ENCODE measurements at regions not wholly inside any gene's neighbourhood (a gene's known extent, or its start where the extent isn't known, plus 50 kb on each side); places are given as distances from the start of the nearest gene placed in this dataset.
"Not testable (repeated sequence)": the region's sequence is repeated elsewhere in the genome, so short reads cannot be mapped to it uniquely, and the experiment has no call there.

DNA sequence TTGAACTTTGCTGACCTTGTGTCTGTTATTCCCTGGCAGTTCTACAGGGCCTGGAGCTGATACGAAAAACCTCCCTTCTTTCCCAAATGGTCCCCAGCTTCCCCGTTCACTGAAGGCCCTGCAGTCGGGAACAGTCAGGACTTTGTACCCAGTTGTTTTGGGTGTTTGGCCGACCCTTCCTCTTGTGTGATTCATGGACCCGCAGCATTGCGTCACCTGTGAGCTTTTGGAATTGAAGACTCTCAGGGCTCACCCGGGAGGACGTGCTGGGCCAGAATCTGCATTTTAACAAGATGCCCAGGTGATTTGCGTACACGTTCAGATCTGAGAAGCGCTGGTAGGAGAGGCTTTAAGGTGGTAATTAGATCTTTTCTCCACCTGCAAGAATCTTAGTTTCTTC, 220.4 kb downstream of the OTOP1 start:
- not testable (repeated sequence) for TF ChIP-seq POLR2A (IDR thresholded peaks at IDR 0.05; ENCODE audit: low read length); GATA1 (IDR thresholded peaks at IDR 0.05; ENCODE audit: low read depth, low read length)

Measured in erythroblast (primary cell).